GM10266 (cell line): ENCODE measurements at regions not wholly inside any gene's neighbourhood (a gene's known extent, or its start where the extent isn't known, plus 50 kb on each side); places are given as distances from the start of the nearest gene placed in this dataset.

Source experiments
- DNase-seq: peaks from one replicate; pipeline ENCODE4 v3.0.0; 2012; ENCODE audit errors: extremely low spot score
- TF ChIP-seq, protein P1 (sequence below): IDR thresholded peaks from 2 replicates; pipeline ENCODE4 v1.5.1; 2012; ENCODE audit warnings: mild to moderate bottlenecking, low read depth; ENCODE audit not compliant: control insufficient read depth, insufficient read depth; ENCODE audit errors: missing control alignments

GRCh38 chr21:26784974-26785373, 60.2 kb downstream of the ADAMTS1 start:
- no peak for DNase-seq
- TF ChIP-seq, protein P1, sequence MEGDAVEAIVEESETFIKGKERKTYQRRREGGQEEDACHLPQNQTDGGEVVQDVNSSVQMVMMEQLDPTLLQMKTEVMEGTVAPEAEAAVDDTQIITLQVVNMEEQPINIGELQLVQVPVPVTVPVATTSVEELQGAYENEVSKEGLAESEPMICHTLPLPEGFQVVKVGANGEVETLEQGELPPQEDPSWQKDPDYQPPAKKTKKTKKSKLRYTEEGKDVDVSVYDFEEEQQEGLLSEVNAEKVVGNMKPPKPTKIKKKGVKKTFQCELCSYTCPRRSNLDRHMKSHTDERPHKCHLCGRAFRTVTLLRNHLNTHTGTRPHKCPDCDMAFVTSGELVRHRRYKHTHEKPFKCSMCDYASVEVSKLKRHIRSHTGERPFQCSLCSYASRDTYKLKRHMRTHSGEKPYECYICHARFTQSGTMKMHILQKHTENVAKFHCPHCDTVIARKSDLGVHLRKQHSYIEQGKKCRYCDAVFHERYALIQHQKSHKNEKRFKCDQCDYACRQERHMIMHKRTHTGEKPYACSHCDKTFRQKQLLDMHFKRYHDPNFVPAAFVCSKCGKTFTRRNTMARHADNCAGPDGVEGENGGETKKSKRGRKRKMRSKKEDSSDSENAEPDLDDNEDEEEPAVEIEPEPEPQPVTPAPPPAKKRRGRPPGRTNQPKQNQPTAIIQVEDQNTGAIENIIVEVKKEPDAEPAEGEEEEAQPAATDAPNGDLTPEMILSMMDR = no peak

GRCh38 chr21:26783466-26784195, 61.6 kb downstream of the ADAMTS1 start:
- TF ChIP-seq, protein P1 = no peak
- DNase-seq = no peak

DNA sequence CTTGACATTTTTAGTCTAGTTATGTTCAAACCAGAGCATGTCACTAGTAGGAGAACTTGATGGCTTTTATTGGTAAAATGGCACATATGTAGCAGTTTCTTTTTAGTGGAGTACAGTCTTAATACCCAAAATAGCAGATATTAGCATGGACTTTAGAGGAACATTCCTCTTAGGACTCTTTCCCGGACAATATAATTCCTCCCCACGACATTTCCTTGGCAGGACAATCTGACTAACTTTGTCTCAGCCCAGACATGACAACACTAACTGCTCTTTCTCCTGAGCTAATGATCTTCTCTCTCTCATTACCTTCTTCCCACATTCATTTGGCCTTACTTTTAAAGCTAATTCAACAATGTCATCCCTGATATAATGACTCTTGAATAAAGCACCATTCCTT, 62.5 kb downstream of the ADAMTS1 start:
- DNase-seq = no peak
- TF ChIP-seq, protein P1 = no peak

DNA sequence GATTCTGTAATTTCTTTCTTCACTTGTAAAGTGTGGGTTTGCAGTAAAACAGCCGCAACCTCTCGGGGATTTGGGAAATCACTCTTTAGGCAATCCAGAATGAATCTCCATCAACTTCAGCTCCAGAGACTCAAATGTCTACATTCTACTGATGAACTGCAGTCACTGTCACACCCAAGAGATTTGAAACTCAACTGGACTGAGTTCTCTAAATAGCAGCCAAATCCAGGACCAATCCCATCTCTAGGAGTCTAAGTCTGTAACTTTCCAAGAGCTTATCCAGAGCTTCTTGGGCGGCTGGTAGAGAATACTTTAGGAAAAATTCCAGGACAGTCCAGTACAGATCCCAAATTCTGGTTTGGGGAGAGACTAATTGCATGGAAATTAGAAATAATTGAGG, 62.9 kb downstream of the ADAMTS1 start:
- TF ChIP-seq, protein P1 = no peak
- no peak for DNase-seq

- DNase-seq = no peak
- TF ChIP-seq, protein P1 = no peak
Observed at GRCh38 chr21:26781331-26781730, 63.9 kb downstream of the ADAMTS1 start.

- no peak for DNase-seq
- TF ChIP-seq, protein P1 = no peak
Observed at GRCh38 chr21:26777166-26777565, 68.0 kb downstream of the ADAMTS1 start.

GRCh38 chr21:26776310-26777021, 68.7 kb downstream of the ADAMTS1 start:
- TF ChIP-seq, protein P1 = no peak
- no peak for DNase-seq
